HS-5 (cell line): ENCODE measurements at regions not wholly inside any gene's neighbourhood (a gene's known extent, or its start where the extent isn't known, plus 50 kb on each side); places are given as distances from the start of the nearest gene placed in this dataset.
"Not testable (repeated sequence)": the region's sequence is repeated elsewhere in the genome, so short reads cannot be mapped to it uniquely, and the experiment has no call there.

ENCODE experiments used
- DNase-seq: peaks from one replicate; pipeline ENCODE4 v3.0.0-alpha.2; 2012; ENCODE audit warnings: low read depth

DNA sequence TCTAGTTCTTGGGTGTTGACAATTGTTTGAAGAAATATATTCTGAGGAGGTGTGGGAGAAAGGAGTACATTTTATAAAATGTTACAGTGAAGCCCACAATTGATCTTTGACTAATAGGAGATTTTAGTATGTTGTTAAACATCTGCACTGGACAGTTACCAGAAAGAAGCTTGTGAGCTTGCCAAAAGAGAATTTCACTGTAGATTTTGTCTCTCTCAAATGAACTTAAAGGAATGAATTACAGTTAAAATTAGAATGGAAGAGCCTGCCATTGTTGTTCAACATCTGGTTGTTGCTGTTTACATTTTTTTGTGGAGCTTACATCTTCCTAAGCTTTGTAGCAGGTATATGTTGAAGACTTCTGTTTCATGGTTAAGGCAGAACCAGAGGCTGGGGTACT is 620.5 kb upstream of the CCDC179 start:
- no peak for DNase-seq

DNA sequence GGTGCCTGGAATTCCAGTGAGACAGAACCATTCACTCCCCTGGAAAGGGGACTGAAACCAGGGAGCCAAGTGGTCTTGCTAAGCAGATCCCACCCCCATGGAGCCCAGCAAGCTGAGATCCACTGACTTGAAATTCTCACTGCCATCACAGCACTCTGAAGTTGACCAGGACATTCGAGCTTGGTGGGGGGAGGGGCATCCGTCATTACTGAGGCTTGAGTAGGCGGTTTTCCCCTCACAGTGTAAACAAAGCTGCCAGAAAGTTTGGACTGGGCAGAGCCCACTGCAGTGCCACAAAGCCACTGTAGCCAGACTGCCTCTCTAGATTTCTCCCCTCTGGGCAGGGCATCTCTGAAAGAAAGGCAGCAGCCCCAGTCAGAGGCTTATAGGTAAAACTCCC is 623.9 kb upstream of the CCDC179 start:
- DNase-seq = not testable (repeated sequence)

DNA sequence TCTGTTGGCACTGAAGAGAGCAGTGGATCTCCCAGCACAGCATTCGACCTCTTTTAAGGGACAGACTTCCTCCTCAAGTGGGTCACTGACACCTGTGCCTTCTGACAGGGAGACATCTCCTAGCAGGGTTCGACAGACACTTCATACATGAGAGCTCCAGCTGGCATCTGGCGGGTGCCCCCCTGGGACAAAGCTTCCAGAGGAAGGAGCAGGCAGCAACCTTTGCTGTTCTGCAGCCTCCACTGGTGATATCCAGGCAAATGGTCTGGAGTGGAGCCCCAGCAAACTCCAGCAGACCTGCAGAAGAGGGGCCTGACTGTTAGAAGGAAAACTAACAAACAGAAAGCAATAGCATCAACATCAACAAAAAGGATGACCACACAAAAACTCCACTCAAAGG is 624.3 kb upstream of the CCDC179 start:
- DNase-seq = not testable (repeated sequence)

DNA sequence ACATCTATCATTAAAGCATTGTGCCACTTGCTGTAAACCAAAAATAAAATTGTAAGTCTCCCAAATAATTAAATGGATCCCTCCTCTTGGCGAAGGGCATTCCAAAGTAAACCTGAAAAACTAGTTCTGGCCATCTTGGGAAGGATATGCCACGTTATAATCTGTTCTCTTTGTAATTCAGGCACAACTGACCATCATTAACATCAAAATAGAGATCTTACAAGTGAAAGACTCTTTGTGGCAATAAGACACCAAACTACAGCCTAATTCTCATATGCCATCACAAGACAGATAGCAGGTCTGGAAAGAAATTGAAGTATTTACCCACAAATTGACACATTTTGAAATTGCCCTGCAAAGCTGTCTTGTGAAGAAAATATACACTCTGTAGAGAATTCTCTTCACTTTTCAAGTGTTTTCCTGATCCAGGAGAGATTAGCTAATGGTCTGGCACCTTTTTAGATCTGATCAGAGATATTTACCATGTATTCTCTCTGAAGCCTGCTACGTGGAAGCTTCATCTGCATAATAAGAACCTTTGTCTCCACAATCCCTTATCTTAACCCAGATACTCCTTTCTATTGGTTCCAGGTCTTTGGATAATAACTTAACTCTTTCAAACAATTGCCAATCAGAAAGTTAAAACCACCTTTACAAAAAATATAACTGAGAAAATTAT is 630.4 kb upstream of the CCDC179 start:
- DNase-seq = no peak

DNA sequence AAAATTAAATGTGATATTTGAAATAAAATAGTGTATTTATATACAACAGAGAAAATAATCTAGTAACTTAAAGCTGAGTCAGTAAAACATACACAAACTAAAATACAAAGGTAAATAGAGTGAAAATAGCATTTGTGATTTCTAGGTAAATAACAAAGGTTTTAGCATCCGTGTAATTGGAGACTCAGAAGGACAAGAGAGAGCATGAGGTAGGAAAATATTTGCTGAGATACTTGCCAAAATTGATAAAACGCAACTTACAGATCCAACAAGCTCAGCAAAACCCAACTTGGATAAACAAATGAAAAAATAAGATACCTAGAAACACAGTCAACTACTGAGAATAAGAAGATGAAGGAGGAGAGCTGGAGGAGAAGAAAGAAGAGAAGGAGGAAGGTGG is 634.7 kb upstream of the CCDC179 start:
- DNase-seq = no peak

DNA sequence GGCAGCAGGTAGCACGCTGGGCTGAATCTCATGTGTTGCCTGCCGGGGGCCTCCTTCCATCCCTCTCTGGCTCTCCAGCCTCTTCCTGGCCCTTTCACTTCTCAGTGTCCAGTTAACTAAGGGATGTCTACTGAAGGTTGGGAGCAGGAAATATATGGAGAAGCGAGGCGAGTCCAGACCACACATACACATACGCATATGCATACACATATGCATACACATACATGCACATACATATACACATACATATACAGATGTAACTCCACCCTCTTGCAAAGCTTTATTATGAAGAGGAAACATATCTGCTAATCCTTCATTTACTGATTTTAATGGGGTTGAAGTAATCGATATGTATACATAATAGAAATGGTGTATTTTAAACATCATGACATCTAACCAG is 636.1 kb upstream of the CCDC179 start:
- DNase-seq = no peak

DNA sequence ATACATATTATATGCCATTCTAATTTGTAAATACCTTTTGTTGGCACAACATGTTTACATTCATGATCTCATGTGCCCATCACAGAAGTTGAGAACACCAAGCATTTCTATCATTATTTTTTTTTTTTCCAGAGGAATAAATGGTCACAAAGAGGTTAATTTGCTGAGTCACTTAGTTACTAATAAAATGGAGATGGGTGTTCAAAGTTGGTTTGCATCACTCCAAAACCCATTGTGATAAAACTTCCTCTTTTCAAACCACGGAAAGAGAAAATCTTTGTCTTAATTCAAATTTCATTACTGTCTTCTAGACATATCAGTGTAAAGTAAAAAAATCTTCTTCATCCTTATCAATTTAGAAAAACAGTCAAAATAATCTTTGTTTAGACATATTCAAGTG is 636.8 kb upstream of the CCDC179 start:
- no peak for DNase-seq

DNA sequence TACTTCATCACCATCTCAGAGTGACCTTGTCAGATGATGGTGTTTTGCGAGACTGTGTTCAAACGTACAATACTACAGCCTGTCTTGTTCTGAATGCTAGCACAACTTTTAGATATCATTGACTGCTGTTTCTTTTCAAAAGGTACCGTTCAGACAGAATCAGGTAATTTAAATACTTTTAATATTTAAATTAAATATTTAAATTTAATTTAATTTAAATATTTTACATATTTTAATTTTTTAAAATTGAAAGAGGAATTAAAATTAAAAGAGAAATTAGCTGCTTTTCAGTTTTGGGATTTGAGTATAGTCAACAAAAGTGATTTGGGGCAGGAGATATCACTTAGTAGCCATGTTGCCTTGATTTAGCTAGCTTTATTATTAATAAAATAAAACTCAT is 642.1 kb upstream of the CCDC179 start:
- no peak for DNase-seq

DNA sequence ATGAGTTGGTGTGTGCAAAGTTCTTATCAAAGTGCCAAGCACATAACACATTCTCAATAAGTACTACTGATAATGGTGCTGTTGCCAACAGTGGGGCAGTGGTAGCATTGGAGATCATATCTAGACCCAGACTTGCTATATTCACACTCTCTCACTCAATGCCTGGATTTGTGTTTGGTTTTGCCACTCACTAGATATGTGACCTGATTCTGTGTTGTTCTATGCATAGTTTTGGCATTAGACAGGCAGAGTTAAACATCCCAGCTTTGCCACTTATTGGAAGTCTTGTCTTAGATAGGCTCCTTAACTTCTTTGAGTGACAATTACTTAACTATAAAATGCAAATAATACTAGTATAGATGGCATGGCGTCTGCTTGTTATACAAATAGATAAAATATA is 642.6 kb upstream of the CCDC179 start:
- no peak for DNase-seq

DNA sequence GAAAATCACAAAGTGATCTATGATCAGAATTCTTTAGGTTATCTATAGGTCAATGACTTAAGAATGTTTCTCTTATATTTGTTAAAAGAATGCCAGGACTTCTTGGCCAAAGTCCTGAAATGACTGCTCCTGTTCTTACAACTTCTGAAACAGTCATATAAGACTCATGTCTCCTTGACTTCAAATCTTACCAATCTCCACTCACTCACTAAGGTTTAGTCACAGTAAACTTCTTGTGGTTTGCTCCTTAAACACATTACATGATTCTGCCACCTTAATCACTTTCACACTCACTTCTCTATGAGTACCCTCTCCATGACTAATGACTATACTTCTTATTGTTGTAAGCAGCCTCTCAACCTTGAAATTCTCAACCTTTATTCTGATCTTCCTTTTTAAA is 648.7 kb upstream of the CCDC179 start:
- peak; percentile 80 for DNase-seq

DNA sequence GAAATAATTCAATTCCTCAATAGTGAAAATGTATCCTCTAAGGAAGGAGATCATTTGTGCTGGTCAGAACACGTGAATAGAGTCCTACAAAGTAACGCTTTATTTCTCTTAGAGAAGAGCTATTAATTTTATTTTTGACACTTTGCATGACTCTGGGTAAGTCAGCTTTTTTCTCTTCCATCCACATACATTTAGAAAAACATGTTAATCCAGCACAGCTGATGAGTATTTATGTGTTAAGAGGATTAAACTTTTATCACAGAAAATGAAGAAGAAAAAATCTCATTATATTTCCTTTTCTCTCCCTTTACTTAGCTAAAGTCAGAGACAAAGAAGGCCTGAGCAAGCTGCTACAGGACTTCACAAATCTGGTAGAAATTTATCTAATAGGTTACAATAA is 649.5 kb upstream of the CCDC179 start:
- no peak for DNase-seq

DNA sequence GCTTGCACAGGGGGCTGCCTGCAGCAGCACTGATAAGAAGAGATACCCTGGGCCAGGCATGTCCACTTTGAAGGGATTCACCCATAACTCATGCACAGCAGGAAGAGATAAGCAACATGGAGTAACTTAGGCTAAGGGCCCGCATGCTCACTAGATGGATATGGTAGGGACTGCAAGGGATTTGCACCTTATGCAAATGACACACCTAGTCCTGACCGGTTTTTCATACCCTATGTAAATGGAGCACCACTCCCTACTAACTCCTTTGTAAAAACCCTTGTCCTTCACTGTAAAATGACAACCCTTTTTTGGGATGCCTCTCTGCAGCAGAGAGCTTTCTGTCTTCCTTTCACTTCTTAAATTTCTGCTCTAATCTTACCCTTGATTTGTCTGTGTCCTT is 658.9 kb upstream of the CCDC179 start:
- DNase-seq = no peak

DNA sequence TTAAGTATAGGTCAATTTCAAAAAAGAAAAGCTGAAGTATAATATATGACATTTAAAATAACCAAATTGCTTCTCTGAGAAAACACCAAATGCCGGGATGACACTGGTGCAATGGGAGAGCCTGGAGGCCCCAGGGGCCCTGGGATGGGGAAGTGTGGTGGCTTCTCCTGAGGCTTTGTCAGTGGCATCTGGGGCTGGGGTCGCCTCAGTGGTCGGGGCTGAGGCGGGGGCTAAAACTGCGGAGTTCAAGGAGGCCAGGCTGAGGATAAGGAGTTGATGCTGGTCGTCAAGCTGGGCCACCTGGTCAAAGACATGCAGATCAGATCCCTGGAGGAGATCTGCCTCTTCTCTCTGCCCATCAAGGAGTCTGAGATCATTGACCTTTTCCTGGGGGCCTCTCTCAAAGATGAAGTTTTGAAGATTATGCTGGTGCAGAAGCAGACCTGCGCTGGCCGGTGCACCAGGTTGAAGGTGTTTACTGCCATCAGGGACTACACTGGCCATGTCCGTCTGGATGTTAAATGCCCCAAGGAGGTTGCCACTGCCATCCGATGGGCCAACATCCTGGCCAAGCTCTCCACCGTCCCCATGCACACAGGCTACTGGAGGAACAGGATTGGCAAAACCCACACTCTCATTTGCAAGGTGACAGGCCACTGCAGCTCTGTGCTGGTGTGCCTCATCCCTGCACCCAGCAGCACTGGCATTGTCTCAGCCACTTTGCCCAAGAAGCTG is 660.1 kb upstream of the CCDC179 start:
- no peak for DNase-seq

DNA sequence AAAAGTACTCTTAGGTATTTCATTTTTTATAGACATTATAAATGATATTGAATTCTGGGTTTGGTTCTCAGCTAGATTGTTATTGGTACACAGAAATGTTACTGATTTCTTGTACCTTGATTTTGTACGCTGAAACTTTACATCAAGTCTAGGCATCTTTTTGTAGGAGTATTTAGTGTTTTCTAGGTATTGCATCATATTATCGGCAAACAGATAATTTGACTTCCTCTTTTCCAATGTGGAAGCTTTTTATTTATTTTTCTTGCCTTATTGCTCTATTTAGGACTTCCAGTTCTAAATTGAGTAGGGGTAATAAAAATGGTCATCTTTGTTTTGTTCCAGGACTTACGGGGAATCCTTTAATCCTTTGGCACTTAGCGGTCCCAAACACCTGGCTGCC is 676.6 kb upstream of the CCDC179 start:
- DNase-seq = no peak

DNA sequence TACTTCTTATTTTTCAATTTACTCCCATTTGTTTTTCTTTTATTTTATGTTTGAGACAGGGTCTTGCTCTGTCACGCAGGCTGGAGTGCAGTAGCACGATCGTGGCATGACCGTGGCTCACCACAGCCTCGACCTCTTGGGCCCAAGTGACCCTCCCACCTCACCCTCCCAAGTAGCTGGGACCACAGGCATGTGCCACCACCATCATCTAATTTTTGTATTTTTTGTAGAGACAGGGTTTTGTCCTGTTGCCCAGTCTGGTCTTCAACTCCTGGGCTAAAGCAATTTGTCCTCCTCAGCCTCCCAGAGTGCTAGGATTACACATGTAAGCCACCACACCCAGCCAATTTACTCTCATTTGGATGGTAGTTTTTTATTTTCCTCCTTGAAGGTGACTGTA is 679.3 kb upstream of the CCDC179 start:
- DNase-seq = no peak

DNA sequence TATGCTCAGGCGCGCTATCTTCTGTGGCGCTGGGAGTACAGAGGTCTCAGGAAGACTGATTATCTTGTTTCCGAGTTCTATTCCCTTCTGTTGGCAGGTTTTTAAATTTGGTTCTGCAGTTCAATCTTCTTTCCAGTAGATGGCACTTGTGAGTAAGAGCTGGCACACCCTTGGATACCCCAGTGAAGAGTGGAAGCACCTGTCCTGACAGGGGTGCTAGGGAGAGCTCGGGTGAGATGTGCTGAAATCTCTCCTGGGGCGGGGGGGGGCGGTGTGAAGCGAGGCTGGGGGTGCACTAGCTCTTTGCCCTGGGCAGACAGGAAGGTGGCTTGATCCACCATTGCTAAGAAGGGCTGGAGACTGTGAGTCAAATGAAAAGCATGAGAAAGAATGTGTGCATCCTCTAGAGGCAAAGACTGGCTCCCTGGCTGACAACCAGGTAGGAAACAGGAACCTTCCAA is 679.9 kb upstream of the CCDC179 start:
- DNase-seq = peak; percentile 45

DNA sequence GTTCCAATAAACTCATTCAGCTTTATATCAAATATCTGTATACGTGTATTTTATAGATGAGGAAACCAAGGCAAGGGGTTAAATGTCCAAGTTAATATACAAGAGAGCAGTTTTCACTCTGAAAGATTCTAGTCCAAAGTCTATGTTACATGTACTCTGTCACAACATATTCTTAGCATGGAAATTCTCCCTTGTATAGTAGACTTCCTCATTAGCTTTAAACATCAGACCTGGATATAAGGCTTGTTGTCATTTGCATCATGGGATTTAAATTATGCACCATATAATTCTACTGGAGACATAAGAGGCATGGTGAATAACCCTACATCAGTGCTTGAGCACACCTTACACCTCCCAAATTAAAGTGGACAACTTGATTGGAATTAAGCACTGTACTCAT is 681.9 kb upstream of the CCDC179 start:
- no peak for DNase-seq

DNA sequence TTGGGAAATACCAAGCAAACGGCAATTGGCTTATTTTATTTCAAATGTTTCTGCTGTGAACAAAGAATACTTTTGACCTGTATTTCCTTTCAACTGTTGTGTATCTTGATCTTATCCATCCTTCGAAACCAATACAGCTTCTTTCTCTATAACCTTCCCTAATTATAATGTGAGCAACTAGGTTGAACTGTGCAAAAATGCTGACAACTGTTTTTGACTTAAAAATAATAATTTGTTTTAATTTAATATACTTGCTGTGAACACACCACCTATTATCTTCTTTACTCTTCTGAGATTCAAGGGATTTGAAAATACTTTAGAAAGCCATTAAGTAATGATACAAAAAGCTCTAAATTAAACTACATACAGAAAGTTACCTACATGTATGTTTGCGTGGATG is 682.5 kb upstream of the CCDC179 start:
- DNase-seq = no peak

DNA sequence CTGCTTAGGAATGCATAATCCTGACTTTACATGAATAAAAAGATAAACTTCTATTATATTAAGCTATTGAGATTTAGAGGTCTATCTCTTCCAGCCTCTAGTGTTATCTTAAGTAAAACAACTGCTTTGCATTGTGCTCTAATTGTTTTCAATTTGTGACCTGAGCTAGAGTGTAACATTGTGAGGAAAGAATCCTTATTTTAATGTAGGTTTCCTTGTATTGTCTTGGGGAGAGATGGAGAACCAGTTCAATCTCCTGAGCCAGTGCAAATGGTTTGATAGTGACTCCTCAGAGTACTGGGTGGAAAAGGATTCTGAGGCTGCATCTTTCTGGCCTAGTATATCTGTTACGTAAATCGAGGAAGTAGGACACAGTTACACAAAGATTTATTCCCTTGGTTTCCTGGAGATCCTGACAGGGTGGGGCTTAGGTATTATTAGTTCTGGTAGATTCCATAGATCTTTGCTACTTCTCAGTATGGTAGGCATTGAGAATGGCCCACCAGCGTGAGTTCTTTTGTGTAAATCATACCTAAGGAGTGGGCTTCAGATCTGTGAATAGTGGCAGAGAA is 683.5 kb upstream of the CCDC179 start:
- no peak for DNase-seq

DNA sequence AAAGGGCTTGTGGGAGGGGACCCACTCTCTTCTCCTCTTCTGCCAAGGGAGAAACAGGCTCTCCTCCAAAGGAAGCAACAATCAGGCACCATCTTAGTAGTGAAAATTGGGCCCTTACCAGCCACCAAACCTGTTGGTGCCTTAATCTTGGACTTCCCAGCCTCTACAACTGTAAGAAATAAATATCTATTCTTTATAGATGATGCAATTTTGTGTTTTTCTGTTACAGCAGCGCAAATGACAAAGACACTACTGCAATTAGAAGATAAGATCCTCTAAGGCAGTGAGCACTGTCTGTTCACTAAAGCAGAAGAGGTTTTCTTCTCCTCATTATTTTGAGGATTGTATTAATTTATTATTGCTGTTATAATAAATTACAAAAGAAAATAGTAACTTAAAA is 691.4 kb upstream of the CCDC179 start:
- no peak for DNase-seq

DNA sequence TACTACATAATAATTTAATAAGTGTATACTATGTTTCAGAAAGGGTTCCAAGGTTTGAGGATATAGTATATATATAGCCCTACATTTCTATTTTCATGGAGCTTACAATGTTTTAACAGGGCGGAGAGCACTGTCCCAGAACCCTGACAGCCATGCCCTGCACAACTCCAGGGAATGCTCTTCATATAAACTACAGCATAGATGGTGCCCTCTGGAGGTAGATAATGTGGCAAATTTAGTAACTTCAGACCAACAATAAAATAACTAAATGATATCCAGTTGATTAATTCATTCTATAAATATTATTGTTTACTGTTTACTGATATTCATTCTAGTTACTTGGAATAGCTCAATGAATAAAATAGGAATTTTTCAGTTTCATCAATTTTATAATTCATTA is 693.7 kb upstream of the CCDC179 start:
- DNase-seq = no peak

DNA sequence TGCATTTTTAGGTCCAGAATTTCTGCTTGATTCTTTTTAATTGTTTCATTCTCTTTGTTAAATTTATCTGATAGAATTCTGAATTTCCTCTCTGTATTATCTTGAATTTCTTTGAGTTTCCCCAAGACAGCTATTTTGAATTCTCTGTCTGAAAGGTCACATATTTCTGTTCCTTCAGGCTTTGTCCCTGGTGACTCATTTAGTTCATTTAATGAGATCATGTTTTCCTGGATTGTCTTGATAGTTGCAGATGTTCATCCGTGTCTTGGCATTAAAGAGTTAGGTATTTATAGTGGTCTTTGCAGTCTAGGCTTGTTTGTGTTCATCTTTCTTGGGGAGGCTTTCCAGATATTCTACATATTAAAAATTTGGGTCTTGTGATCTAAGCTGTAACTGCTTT is 694.8 kb upstream of the CCDC179 start:
- peak; percentile 56 for DNase-seq

DNA sequence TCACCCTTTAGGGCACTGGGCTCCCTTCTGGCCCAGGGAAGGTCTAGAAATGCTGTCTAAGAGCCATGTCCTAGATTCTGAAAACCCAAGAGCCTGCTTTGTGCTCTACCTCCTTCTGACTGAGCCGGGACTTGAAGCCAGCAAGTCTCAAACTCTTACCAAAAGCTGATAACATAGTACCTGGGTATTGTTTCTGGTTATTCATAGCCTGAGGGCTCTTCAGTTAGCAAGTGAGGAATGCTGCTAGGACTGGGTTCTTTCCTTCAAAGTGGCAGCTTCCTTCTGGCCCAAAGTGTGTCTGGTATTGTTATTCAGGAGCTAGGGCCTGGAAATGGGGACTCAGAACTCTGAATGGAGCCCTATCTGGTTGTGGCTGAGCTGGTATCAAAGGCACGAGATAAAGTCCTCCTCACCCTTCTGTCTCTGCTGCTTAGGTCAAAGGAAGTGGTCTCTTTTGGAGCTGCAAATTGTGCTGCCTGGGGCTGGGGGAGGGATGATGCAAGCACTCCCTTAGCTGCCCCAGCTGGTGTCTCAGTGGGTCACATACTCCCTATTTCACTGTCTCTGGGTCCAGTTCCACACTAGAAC is 696.0 kb upstream of the CCDC179 start:
- no peak for DNase-seq
